ENCODE measurements at regions not wholly inside any gene's neighbourhood (a gene's known extent, or its start where the extent isn't known, plus 50 kb on each side); places are given as distances from the start of the nearest gene placed in this dataset.

GRCh38 chr15:35320158-35320780, 225.7 kb downstream of the DPH6 start:
- intact Hi-C loops (cut with micrococcal nuclease): no loop called here
- DNase-seq: no peak
- Histone ChIP-seq H3K27ac (replicated peaks) (no peak overlapping the region), H3K9me3 (replicated peaks) (no peaks in the 10 kb centered on the region), H3K4me1 (no peaks in the 10 kb centered on the region), H3K4me3 (no peak overlapping the region), H3K36me3 (no peaks in the 10 kb centered on the region), H3K27me3 (ENCODE audit: low read depth) (no peaks in the 10 kb centered on the region)
- no peak for TF ChIP-seq CTCF (IDR thresholded peaks at IDR 0.05; ENCODE audit: borderline replicate concordance)

DNA sequence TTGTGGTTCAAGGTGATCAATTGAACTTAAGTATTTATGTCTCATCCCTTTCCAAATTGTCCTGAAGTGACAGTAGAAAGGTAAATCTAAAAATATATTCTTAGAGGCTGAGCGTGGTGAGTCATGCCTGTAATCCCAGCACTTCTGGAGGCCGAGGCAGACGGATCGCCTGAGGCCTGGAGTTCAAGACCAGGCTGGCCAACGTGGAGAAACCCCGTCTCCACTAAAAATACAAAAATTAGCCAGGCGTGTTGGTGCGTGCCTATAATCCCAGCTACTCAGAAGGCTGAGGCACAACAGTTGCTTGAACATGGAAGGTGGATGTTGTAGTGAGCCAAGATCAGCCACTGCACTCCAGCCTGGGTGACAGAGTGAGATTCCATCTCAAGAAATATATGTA, 226.6 kb downstream of the DPH6 start:
- Histone ChIP-seq H3K9me3 (replicated peaks) (no peaks in the 10 kb centered on the region), H3K27ac (replicated peaks) (no peak overlapping the region), H3K36me3 (no peaks in the 10 kb centered on the region), H3K4me3 (no peak overlapping the region), H3K4me1 (no peaks in the 10 kb centered on the region), H3K27me3 (ENCODE audit: low read depth) (no peaks in the 10 kb centered on the region)
- intact Hi-C loops (cut with micrococcal nuclease): no loop called here
- no peak for DNase-seq
- no peak for TF ChIP-seq CTCF (IDR thresholded peaks at IDR 0.05; ENCODE audit: borderline replicate concordance)

DNA sequence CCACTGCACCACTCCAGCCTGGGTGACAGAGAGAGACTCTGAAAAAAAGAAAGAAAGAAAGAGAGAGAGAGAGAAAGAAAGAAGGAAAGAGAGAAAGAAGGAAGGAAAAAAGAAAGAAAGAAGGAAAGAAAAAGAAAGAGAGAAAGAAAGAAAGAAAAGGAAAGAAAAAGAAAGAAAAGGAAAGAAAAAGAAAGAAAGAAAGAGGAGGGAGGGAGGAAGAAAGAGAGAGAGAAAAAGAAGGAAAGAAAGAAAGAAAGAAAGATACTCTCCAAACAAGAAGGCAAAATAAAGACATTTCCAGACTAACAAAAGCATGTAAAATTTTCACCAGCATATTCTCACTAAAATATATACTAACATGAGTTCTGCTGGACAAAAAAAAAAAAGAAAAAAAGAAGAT, 228.7 kb downstream of the DPH6 start:
- Histone ChIP-seq H3K36me3 (no peaks in the 10 kb centered on the region), H3K4me3 (no peak overlapping the region), H3K9me3 (replicated peaks) (no peaks in the 10 kb centered on the region), H3K27me3 (ENCODE audit: low read depth) (no peaks in the 10 kb centered on the region), H3K27ac (replicated peaks) (no peak overlapping the region), H3K4me1 (peaks cover 8% of the 10 kb centered on the region)
- DNase-seq: no peak
- no peak for TF ChIP-seq CTCF (IDR thresholded peaks at IDR 0.05; ENCODE audit: borderline replicate concordance)
- intact Hi-C loops (cut with micrococcal nuclease): no loop called here

GRCh38 chr15:35312344-35312743, 227.2 kb upstream of the NANOGP8 start:
- H3K27me3 ChIP-seq (ENCODE audit: low read depth): no peaks in the 10 kb centered on the region
- no peak for TF ChIP-seq CTCF (IDR thresholded peaks at IDR 0.05; ENCODE audit: borderline replicate concordance)
- H3K4me1 ChIP-seq: peaks cover 37% of the 10 kb centered on the region
- intact Hi-C loops (cut with micrococcal nuclease): no loop called here
- no peaks in the 10 kb centered on the region for H3K9me3 ChIP-seq (replicated peaks)
- H3K36me3 ChIP-seq: no peaks in the 10 kb centered on the region
- DNase-seq: no peak
- no peak overlapping the region for H3K4me3 ChIP-seq
- no peak overlapping the region for H3K27ac ChIP-seq (replicated peaks)

DNA sequence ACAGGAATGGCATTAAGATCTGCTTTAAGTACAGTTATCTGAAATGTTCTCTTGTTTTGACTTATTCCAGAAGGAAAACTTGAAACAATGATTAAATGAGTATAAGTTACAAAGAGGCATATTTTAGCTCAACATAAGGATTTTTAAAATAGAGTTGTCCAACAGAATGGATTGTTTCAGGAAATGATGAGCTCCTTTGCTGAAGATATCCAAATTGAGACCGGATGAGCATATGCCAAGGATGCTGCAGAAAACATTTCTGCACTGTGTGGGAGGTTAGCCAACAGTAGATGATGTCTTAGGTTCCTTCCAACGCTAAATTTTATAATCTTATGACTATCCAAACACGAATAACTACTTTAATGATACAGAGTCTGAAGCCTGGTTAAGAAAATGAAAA, 226.5 kb upstream of the NANOGP8 start:
- no peaks in the 10 kb centered on the region for H3K9me3 ChIP-seq (replicated peaks)
- peaks cover 44% of the 10 kb centered on the region for H3K4me1 ChIP-seq
- H3K36me3 ChIP-seq: no peaks in the 10 kb centered on the region
- no peak for DNase-seq
- no peaks in the 10 kb centered on the region for H3K27me3 ChIP-seq (ENCODE audit: low read depth)
- TF ChIP-seq CTCF (IDR thresholded peaks at IDR 0.05; ENCODE audit: borderline replicate concordance): no peak
- no peak overlapping the region for H3K27ac ChIP-seq (replicated peaks)
- H3K4me3 ChIP-seq: no peak overlapping the region
- intact Hi-C loops (cut with micrococcal nuclease): no loop called here
